ENCODE measurements at regions not wholly inside any gene's neighbourhood (a gene's known extent, or its start where the extent isn't known, plus 50 kb on each side); places are given as distances from the start of the nearest gene placed in this dataset.
"Not testable (repeated sequence)": the region's sequence is repeated elsewhere in the genome, so short reads cannot be mapped to it uniquely, and the experiment has no call there.

- TF ChIP-seq CTCF (IDR thresholded peaks at IDR 0.05) (no peak), EZH2 (IDR thresholded peaks at IDR 0.05; ENCODE audit: borderline replicate concordance, insufficient read depth, low read depth, low read length, poor library complexity, severe bottlenecking) (no peak)
- peaks cover 2% of the 10 kb centered on the region for H3K9me3 Mint-ChIP-seq (ENCODE audit: insufficient read depth)
- no peaks in the 10 kb centered on the region for H4K20me1 ChIP-seq (ENCODE audit: control insufficient read depth, insufficient read depth, low read length, poor library complexity, severe bottlenecking)
- H3K9me3 ChIP-seq (ENCODE audit: control extremely low read depth in 1 of 3, control insufficient read depth in 2 of 3, insufficient read depth in 1 of 3, low read length in 2 of 3) = peaks cover 0 to 3% (median 0%) of the 10 kb centered on the region in 3 donors
- no peak overlapping the region for H3K4me3 ChIP-seq (ENCODE audit: control extremely low read depth in 1 of 5, extremely low read depth in 1 of 5, insufficient read depth in 1 of 5, low read depth in 2 of 5, low read length in 4 of 5)
- no peaks in the 10 kb centered on the region for H3K36me3 ChIP-seq (replicated peaks in 1 of 2; ENCODE audit: control extremely low read depth in 1 of 2, control insufficient read depth in 1 of 2, extremely low read depth in 1 of 2, insufficient read depth in 2 of 2, low read length in 1 of 2)
- H3K27me3 ChIP-seq (replicated peaks in 1 of 4; ENCODE audit: control extremely low read depth in 1 of 4, control insufficient read depth in 3 of 4, insufficient read depth in 4 of 4, low read length in 3 of 4) = peaks cover 0 to 3% (median 0%) of the 10 kb centered on the region in 4 experiments
- H2AFZ ChIP-seq (ENCODE audit: insufficient read depth, low read depth, low read length, poor library complexity, severe bottlenecking) = no peak overlapping the region
- DNase-seq (no peak), ATAC-seq (ENCODE audit: low read depth) (no peak)
- H3K27ac ChIP-seq (ENCODE audit: low read length in 2 of 2) = no peak overlapping the region
- H3K4me2 ChIP-seq (replicated peaks; ENCODE audit: low read depth, low read length, poor library complexity, severe bottlenecking) = no peak overlapping the region
- H3K79me2 ChIP-seq (ENCODE audit: control insufficient read depth, insufficient read depth, low read length) = no peaks in the 10 kb centered on the region
- WGBS (ENCODE audit: insufficient coverage) = 94% methylated on average over 2 of the region's 2 CpGs
- intact Hi-C loops (cut with micrococcal nuclease) = no loop called here
- no peaks in the 10 kb centered on the region for H3K4me1 ChIP-seq (ENCODE audit: control insufficient read depth in 2 of 2, insufficient read depth in 2 of 2, low read length in 2 of 2)
- H3K27me3 Mint-ChIP-seq = peaks cover 57% of the 10 kb centered on the region
- no peaks in the 10 kb centered on the region for H3K4me1 Mint-ChIP-seq
- ChIA-PET POLR2A (no interaction called here), CTCF (interaction anchor here (2.3 kb wide), 1 partner anchor 23 kb away, joined by 9 read pairs; no protein-coding TSS in a partner anchor)
- no peak overlapping the region for H3K27ac Mint-ChIP-seq
- H3K4me3 Mint-ChIP-seq = no peak overlapping the region
- H3K9ac ChIP-seq (ENCODE audit: low read length) = no peak overlapping the region
Observed at GRCh38 chr10:63843107-63843506, 321.9 kb downstream of the REEP3 start.

GRCh38 chr10:63848871-63849270 is 327.7 kb downstream of the REEP3 start:
- ATAC-seq (ENCODE audit: low read depth); H3K4me2 ChIP-seq (replicated peaks; ENCODE audit: low read depth, low read length, poor library complexity, severe bottlenecking); H3K4me3 Mint-ChIP-seq; intact Hi-C loops (cut with micrococcal nuclease); H3K4me3 ChIP-seq (ENCODE audit: control extremely low read depth in 1 of 5, extremely low read depth in 1 of 5, insufficient read depth in 1 of 5, low read depth in 2 of 5, low read length in 4 of 5); H3K79me2 ChIP-seq (ENCODE audit: control insufficient read depth, insufficient read depth, low read length); DNase-seq; H3K36me3 ChIP-seq (replicated peaks in 1 of 2; ENCODE audit: control extremely low read depth in 1 of 2, control insufficient read depth in 1 of 2, extremely low read depth in 1 of 2, insufficient read depth in 2 of 2, low read length in 1 of 2); H3K4me1 ChIP-seq (ENCODE audit: control insufficient read depth in 2 of 2, insufficient read depth in 2 of 2, low read length in 2 of 2); H3K27ac ChIP-seq (ENCODE audit: low read length in 2 of 2); H3K9me3 ChIP-seq (ENCODE audit: control extremely low read depth in 1 of 3, control insufficient read depth in 2 of 3, insufficient read depth in 1 of 3, low read length in 2 of 3); H3K4me1 Mint-ChIP-seq; H3K27me3 ChIP-seq (replicated peaks in 1 of 4; ENCODE audit: control extremely low read depth in 1 of 4, control insufficient read depth in 3 of 4, insufficient read depth in 4 of 4, low read length in 3 of 4); CTCF ChIA-PET; H4K20me1 ChIP-seq (ENCODE audit: control insufficient read depth, insufficient read depth, low read length, poor library complexity, severe bottlenecking); H2AFZ ChIP-seq (ENCODE audit: insufficient read depth, low read depth, low read length, poor library complexity, severe bottlenecking); POLR2A ChIA-PET; H3K9ac ChIP-seq (ENCODE audit: low read length); H3K9me3 Mint-ChIP-seq (ENCODE audit: insufficient read depth); H3K27ac Mint-ChIP-seq: not testable (repeated sequence)
- H3K27me3 Mint-ChIP-seq = peaks cover 27% of the 10 kb centered on the region
- WGBS (ENCODE audit: insufficient coverage) = 80% methylated on average over 3 of the region's 3 CpGs

All from B cell (primary cell).